ENCODE measurements at regions not wholly inside any gene's neighbourhood (a gene's known extent, or its start where the extent isn't known, plus 50 kb on each side); places are given as distances from the start of the nearest gene placed in this dataset.
"Not testable (repeated sequence)": the region's sequence is repeated elsewhere in the genome, so short reads cannot be mapped to it uniquely, and the experiment has no call there.

GRCh38 chr1:65541161-65541560 is 120.7 kb downstream of the LEPR start:
- Mint-ChIP-seq H3K27ac (no peak overlapping the region), H3K9me3 (peaks cover 2% of the 10 kb centered on the region), H3K4me3 (no peak overlapping the region), H3K27me3 (no peaks in the 10 kb centered on the region), H3K4me1 (no peaks in the 10 kb centered on the region), H3K36me3 (no peaks in the 10 kb centered on the region)
- no peak for DNase-seq
- CTCF ChIA-PET: no interaction called here

DNA sequence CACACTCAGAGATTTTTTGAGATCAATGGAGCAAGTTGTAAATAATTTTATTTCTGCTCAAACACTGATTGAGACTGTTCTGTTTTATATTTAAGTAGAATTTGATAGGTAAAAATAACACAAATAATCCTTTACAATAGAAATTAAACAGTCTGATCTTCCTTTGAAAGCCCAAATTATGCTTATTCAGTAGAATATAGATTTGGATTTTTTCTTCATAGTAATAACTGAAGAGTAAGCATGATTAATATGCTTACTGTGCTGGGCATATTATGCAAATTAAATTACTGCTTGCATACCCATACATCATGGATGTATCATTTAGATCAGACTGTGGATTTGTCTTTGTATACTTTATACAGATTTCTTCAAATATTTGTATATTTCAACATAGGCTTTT is 121.4 kb downstream of the LEPR start:
- CTCF ChIA-PET: no interaction called here
- H3K27me3 Mint-ChIP-seq: no peaks in the 10 kb centered on the region
- H3K9me3 Mint-ChIP-seq: peaks cover 4% of the 10 kb centered on the region
- no peak overlapping the region for H3K27ac Mint-ChIP-seq
- H3K4me3 Mint-ChIP-seq: no peak overlapping the region
- DNase-seq: no peak
- no peaks in the 10 kb centered on the region for H3K4me1 Mint-ChIP-seq
- no peaks in the 10 kb centered on the region for H3K36me3 Mint-ChIP-seq

DNA sequence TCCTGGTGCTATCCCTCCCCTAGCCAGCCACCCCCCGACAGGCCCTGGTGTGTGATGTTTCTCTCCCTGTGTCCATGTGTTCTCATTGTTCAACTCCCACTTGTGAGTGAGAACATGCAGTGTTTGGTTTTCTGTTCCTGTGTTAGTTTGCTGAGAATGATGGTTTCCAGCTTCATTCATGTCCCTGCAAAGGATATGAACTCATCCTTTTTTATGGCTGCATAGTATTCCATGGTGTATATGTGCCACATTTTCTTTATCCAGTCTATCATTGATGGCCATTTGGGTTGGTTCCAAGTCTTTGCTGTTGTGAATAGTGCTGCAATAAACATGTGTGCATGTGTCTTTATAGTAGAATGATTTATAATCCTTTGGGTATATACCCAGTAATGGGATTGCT is 122.1 kb downstream of the LEPR start:
- DNase-seq, H3K4me1 Mint-ChIP-seq: not testable (repeated sequence)

DNA sequence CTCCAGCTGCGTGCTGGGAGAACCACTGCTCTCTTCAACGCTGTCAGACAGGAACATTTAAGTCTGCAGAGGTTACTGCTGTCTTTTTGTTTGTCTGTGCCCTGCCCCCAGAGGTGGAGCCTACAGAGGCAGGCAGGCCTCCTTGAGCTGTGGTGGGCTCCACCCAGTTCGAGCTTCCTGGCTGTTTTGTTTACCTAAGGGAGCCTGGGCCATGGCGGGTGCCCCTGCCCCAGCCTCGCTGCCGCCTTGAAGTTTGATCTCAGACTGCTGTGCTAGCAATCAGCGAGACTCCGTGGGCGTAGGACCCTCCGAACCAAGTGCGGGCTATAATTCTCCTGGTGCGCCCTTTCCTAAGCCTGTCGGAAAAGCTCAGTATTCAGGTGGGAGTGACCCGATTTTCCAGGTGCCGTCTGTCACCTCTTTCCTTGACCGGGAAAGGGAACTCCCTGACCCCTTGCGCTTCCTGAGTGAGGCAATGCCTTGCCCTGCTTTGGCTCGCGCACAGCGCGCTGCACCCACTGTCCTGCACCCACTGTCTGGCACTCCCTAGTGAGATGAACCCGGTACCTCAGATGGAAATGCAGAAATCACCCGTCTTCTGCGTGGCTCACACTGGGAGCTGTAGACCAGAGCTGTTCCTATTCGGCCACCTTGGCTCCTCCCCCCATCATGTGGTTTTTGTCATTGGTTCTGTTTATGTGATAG is 130.0 kb downstream of the LEPR start:
- H3K4me3 Mint-ChIP-seq, CTCF ChIA-PET, DNase-seq: not testable (repeated sequence)

More for the DNA sequence above, 122.1 kb downstream of the LEPR start:
- H3K27me3 Mint-ChIP-seq, H3K27ac Mint-ChIP-seq, H3K36me3 Mint-ChIP-seq, H3K9me3 Mint-ChIP-seq, H3K4me3 Mint-ChIP-seq, CTCF ChIA-PET: not testable (repeated sequence)

GRCh38 chr1:65552484-65552883 is 132.0 kb downstream of the LEPR start:
- CTCF ChIA-PET, H3K4me3 Mint-ChIP-seq, H3K27ac Mint-ChIP-seq, H3K4me1 Mint-ChIP-seq, H3K36me3 Mint-ChIP-seq, DNase-seq, H3K27me3 Mint-ChIP-seq: not testable (repeated sequence)
- peaks cover 11% of the 10 kb centered on the region for H3K9me3 Mint-ChIP-seq

More for the DNA sequence above, 130.0 kb downstream of the LEPR start:
- H3K9me3 Mint-ChIP-seq: peaks cover 14% of the 10 kb centered on the region
- H3K27me3 Mint-ChIP-seq, H3K27ac Mint-ChIP-seq, H3K4me1 Mint-ChIP-seq, H3K36me3 Mint-ChIP-seq: not testable (repeated sequence)

- CTCF ChIA-PET, H3K27ac Mint-ChIP-seq, H3K36me3 Mint-ChIP-seq, DNase-seq, H3K4me3 Mint-ChIP-seq, H3K4me1 Mint-ChIP-seq, H3K27me3 Mint-ChIP-seq: not testable (repeated sequence)
- H3K9me3 Mint-ChIP-seq: peaks cover 13% of the 10 kb centered on the region
These were observed 133.8 kb downstream of the LEPR start for GRCh38 chr1:65554086-65554764.

GRCh38 chr1:65554829-65555228 is 134.4 kb downstream of the LEPR start:
- no peak for DNase-seq
- no peaks in the 10 kb centered on the region for H3K4me1 Mint-ChIP-seq
- H3K27ac Mint-ChIP-seq: no peak overlapping the region
- no peaks in the 10 kb centered on the region for H3K27me3 Mint-ChIP-seq
- no peaks in the 10 kb centered on the region for H3K36me3 Mint-ChIP-seq
- H3K9me3 Mint-ChIP-seq: peaks cover 13% of the 10 kb centered on the region
- CTCF ChIA-PET: no interaction called here
- H3K4me3 Mint-ChIP-seq: no peak overlapping the region

DNA sequence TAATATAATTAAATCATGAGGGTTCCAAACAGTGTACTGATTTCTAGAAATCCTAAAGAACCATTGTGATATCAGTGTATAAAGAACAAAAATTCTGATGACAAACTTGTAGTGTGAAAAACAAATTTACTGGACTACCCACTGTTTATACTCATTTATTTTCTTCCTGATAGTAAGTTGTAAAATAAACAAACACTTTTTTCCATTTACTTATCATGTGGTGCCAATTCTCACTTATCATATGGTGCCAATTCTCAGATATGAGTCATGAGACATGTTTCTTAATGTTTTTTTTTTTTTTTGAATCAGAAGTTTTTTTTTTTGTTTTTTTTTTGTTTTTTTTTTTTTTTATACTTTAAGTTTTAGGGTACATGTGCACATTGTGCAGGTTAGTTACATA is 137.7 kb downstream of the LEPR start:
- no peaks in the 10 kb centered on the region for H3K36me3 Mint-ChIP-seq
- DNase-seq: no peak
- CTCF ChIA-PET: no interaction called here
- H3K4me3 Mint-ChIP-seq: no peak overlapping the region
- peaks cover 5% of the 10 kb centered on the region for H3K9me3 Mint-ChIP-seq
- no peak overlapping the region for H3K27ac Mint-ChIP-seq
- no peaks in the 10 kb centered on the region for H3K4me1 Mint-ChIP-seq
- H3K27me3 Mint-ChIP-seq: no peaks in the 10 kb centered on the region

DNA sequence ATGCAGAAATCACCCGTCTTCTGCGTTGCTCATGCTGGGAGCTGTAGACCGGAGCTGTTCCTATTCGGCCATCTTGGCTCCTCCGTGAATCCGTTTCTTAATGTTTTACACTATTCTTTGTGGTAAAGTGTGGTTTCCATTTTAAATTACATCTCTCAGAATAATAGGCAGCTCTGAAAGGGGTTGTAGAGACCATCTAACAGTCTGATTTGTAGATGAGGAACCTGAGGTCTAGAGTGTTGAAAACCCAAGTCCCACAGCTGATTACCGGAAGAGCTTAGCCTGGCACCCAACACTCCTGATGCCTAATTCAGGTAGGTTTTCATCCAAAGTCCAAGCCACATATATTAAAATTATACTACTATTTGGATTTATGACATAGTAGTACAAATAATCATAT is 144.0 kb downstream of the LEPR start:
- no peaks in the 10 kb centered on the region for H3K36me3 Mint-ChIP-seq
- H3K9me3 Mint-ChIP-seq: no peaks in the 10 kb centered on the region

DNA sequence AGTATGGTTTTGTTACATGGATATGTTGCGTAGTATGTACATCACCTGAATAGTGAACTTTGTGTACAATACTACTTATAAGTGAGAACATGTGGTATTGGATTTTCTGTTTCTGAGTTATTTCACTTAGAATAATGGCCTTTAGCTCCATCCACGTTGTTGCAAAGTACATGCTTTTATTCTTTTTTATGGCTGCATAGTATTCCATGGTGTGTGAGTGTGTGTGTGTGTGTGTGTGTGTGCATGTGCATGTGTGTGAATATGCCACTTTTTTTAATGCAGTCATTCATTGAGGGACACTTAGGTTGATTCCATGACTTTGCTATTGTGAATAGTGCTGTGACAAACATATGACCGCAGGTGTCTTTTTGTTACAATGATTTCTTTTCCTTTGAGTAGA is 147.8 kb downstream of the LEPR start:
- Mint-ChIP-seq H3K36me3 (no peaks in the 10 kb centered on the region), H3K4me1 (no peaks in the 10 kb centered on the region), H3K4me3 (no peak overlapping the region), H3K27me3 (no peaks in the 10 kb centered on the region), H3K9me3 (no peaks in the 10 kb centered on the region), H3K27ac (no peak overlapping the region)
- CTCF ChIA-PET: no interaction called here
- no peak for DNase-seq

More for the DNA sequence above, 144.0 kb downstream of the LEPR start:
- Mint-ChIP-seq H3K4me3 (no peak overlapping the region), H3K4me1 (no peaks in the 10 kb centered on the region), H3K27me3 (no peaks in the 10 kb centered on the region), H3K27ac (no peak overlapping the region)
- CTCF ChIA-PET: no interaction called here
- no peak for DNase-seq

- H3K27ac Mint-ChIP-seq: no peak overlapping the region
- H3K4me3 Mint-ChIP-seq: no peak overlapping the region
- no peaks in the 10 kb centered on the region for H3K4me1 Mint-ChIP-seq
- CTCF ChIA-PET: no interaction called here
- H3K9me3 Mint-ChIP-seq: no peaks in the 10 kb centered on the region
- DNase-seq: no peak
- H3K27me3 Mint-ChIP-seq: no peaks in the 10 kb centered on the region
- H3K36me3 Mint-ChIP-seq: no peaks in the 10 kb centered on the region
These were observed 152.4 kb downstream of the LEPR start for GRCh38 chr1:65572701-65573421.

GRCh38 chr1:65577278-65577677 is 156.8 kb downstream of the LEPR start:
- H3K27me3 Mint-ChIP-seq: no peaks in the 10 kb centered on the region
- H3K27ac Mint-ChIP-seq: no peak overlapping the region
- H3K4me3 Mint-ChIP-seq: no peak overlapping the region
- no peaks in the 10 kb centered on the region for H3K4me1 Mint-ChIP-seq
- no peaks in the 10 kb centered on the region for H3K9me3 Mint-ChIP-seq
- CTCF ChIA-PET: no interaction called here
- H3K36me3 Mint-ChIP-seq: no peaks in the 10 kb centered on the region
- no peak for DNase-seq

GRCh38 chr1:65577982-65578381 is 157.5 kb downstream of the LEPR start:
- CTCF ChIA-PET: not testable (repeated sequence)

GRCh38 chr1:65581119-65581518 is 160.7 kb downstream of the LEPR start:
- no peak overlapping the region for H3K4me3 Mint-ChIP-seq
- no peaks in the 10 kb centered on the region for H3K4me1 Mint-ChIP-seq
- CTCF ChIA-PET: no interaction called here
- H3K9me3 Mint-ChIP-seq: peaks cover 1% of the 10 kb centered on the region
- no peaks in the 10 kb centered on the region for H3K36me3 Mint-ChIP-seq
- DNase-seq: no peak
- no peak overlapping the region for H3K27ac Mint-ChIP-seq
- no peaks in the 10 kb centered on the region for H3K27me3 Mint-ChIP-seq

More at GRCh38 chr1:65577982-65578381, 157.5 kb downstream of the LEPR start:
- H3K4me3 Mint-ChIP-seq, H3K27me3 Mint-ChIP-seq, DNase-seq, H3K4me1 Mint-ChIP-seq, H3K36me3 Mint-ChIP-seq, H3K27ac Mint-ChIP-seq, H3K9me3 Mint-ChIP-seq: not testable (repeated sequence)

DNA sequence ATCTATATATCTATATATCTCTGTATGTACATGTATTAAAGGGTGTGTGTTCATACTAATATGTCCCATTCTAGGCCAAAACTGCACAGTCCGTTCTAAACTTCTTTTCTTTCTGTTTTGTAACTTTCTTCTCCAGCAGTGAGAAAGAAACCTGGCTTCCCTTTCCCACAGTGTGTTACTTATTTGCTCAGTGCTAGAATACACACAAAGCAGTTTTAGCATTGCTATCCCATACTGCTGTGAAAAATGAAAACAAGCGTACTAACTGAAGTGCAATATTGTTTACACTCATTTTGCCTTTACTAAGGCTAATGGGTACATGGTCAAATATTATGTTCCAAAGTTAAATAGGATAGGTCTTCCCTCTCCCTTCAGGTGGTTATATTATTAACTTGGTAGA is 163.9 kb downstream of the LEPR start:
- H3K27ac Mint-ChIP-seq: no peak overlapping the region
- DNase-seq: no peak
- no peaks in the 10 kb centered on the region for H3K36me3 Mint-ChIP-seq
- peaks cover 1% of the 10 kb centered on the region for H3K9me3 Mint-ChIP-seq
- no peaks in the 10 kb centered on the region for H3K4me1 Mint-ChIP-seq
- no peak overlapping the region for H3K4me3 Mint-ChIP-seq
- H3K27me3 Mint-ChIP-seq: no peaks in the 10 kb centered on the region
- CTCF ChIA-PET: no interaction called here
